SK-N-SH (cell line): ENCODE measurements at regions not wholly inside any gene's neighbourhood (a gene's known extent, or its start where the extent isn't known, plus 50 kb on each side); places are given as distances from the start of the nearest gene placed in this dataset.

Experiments used
- CTCF ChIA-PET: fragments of 300-600, 350-600 bp; formaldehyde crosslinking; extraction: SDS; loops from one replicate; lab custom pipeline; 2021; lab: Yijun Ruan, JAX
- POLR2A ChIA-PET: fragments of 350-600 bp; sonication (Branson Sonifier 250); formaldehyde crosslinking; extraction: SDS; loops from one replicate; lab custom pipeline; 2020; ENCODE audit warnings: antibody characterized with exemption, inconsistent platforms; lab: Yijun Ruan, JAX
- DNase-seq: peaks from one replicate; pipeline ENCODE4 v3.0.0; 2012
- H2AFZ ChIP-seq: fragments of 200-600 bp; sonication (generic); 2 replicates; pipeline ENCODE4 v1.8.1; 2016; ENCODE audit warnings: antibody characterized with exemption, mild to moderate bottlenecking, low read depth
- H3F3A ChIP-seq: fragments of 200-600 bp; sonication (generic); replicated peaks from 2 replicates; pipeline ENCODE3; 2016; ENCODE audit warnings: antibody characterized with exemption, mild to moderate bottlenecking; ENCODE audit not compliant: insufficient read depth
- H3K27ac ChIP-seq, 2 experiments: fragments of 200-500 bp in 1 of 2; fragments of 200-600 bp in 1 of 2; sonication (Bioruptor generic) in 1 of 2; sonication (generic), shearing (Covaris generic) in 1 of 2; 2 replicates each; pipeline versions ENCODE4 v1.5.1 to v1.6.1; 2014 to 2016; ENCODE audit warnings: low read depth in 2 of 2, inconsistent platforms in 1 of 2, low read length in 1 of 2, mild to moderate bottlenecking in 1 of 2, mixed read lengths in 1 of 2
- H3K27me3 ChIP-seq: fragments of 200-600 bp; sonication (generic), shearing (Covaris generic); 2 replicates; pipeline ENCODE4 v1.6.1; 2016; ENCODE audit warnings: mixed run types; ENCODE audit not compliant: insufficient read depth
- H3K36me3 ChIP-seq, 2 experiments: fragments of 200-500 bp in 1 of 2; fragments of 200-600 bp in 1 of 2; sonication (Bioruptor generic) in 1 of 2; sonication (generic) in 1 of 2; replicated peaks in 1 of 2; 2 replicates each; pipeline versions ENCODE3 to v1.5.1; 2014 to 2016; ENCODE audit warnings: low read length in 1 of 2, mild to moderate bottlenecking in 1 of 2; ENCODE audit not compliant: insufficient read depth in 2 of 2, control insufficient read depth in 1 of 2
- H3K4me1 ChIP-seq, 2 experiments: fragments of 200-500 bp in 1 of 2; fragments of 200-600 bp in 1 of 2; sonication (Bioruptor generic) in 1 of 2; sonication (generic), shearing (Covaris generic) in 1 of 2; 2 replicates each; pipeline versions ENCODE4 v1.5.1 to v1.6.1; 2014 to 2016; ENCODE audit warnings: low read depth in 1 of 2, low read length in 1 of 2, mixed run types in 1 of 2; ENCODE audit not compliant: insufficient read depth in 2 of 2, control insufficient read depth in 1 of 2
- H3K4me2 ChIP-seq: fragments of 200-600 bp; sonication (generic), shearing (Covaris generic); 2 replicates; pipeline ENCODE4 v1.6.1; 2017; ENCODE audit warnings: mixed run types
- H3K4me3 ChIP-seq, 2 experiments: fragments of 200-500 bp in 1 of 2; fragments of 200-600 bp in 1 of 2; sonication (Bioruptor generic) in 1 of 2; sonication (generic), shearing (Covaris generic) in 1 of 2; 2 replicates each; pipeline versions ENCODE4 v1.5.1 to v1.8.1; 2014 to 2016; ENCODE audit warnings: low read depth in 2 of 2, inconsistent platforms in 1 of 2, low read length in 1 of 2, mild to moderate bottlenecking in 1 of 2, mixed read lengths in 1 of 2, moderate library complexity in 1 of 2
- H3K79me2 ChIP-seq: fragments of 200-600 bp; sonication (generic); 2 replicates; pipeline ENCODE4 v1.8.1; 2017; ENCODE audit warnings: mild to moderate bottlenecking; ENCODE audit not compliant: insufficient read depth
- H3K9ac ChIP-seq: fragments of 200-600 bp; sonication (generic); 2 replicates; pipeline ENCODE4 v1.6.1; 2017; ENCODE audit warnings: mixed run types
- H3K9me2 ChIP-seq: fragments of 200-600 bp; sonication (generic); 2 replicates; pipeline ENCODE4 v1.6.1; 2017; ENCODE audit warnings: mixed run types
- H3K9me3 ChIP-seq: fragments of 200-600 bp; sonication (generic); 2 replicates; pipeline ENCODE4 v1.6.1; 2017; ENCODE audit warnings: mixed run types, mild to moderate bottlenecking, moderate library complexity
- H4K20me1 ChIP-seq: fragments of 200-600 bp; sonication (generic); 2 replicates; pipeline ENCODE4 v1.6.1; 2017; ENCODE audit warnings: mild to moderate bottlenecking, mixed run types; ENCODE audit not compliant: insufficient read depth
- CHD2 ChIP-seq: fragments of 150-350 bp; IDR thresholded peaks from 2 replicates; pipeline ENCODE4 v1.6.1; 2018; ENCODE audit warnings: low read length; ENCODE audit not compliant: partially characterized antibody
- ELF1 ChIP-seq: IDR thresholded peaks from 2 replicates; pipeline ENCODE4 v1.4.0; 2012
- EP300 ChIP-seq, 2 experiments: IDR thresholded peaks; 2 replicates each; pipeline versions ENCODE4 v1.4.0 to v1.6.1; 2012; ENCODE audit warnings: borderline replicate concordance in 1 of 2, low read depth in 1 of 2, low read length in 1 of 2
- EZH2phosphoT487 ChIP-seq: fragments of 200-600 bp; sonication (generic); IDR thresholded peaks from 2 replicates; pipeline ENCODE4 v1.6.1; 2017; ENCODE audit warnings: low read depth, mixed run types, mild to moderate bottlenecking, antibody characterized with exemption, moderate library complexity, borderline replicate concordance
- FOXJ3 ChIP-seq: sonication (generic); formaldehyde crosslinking; IDR thresholded peaks from 2 replicates; pipeline ENCODE4 v1.5.1; 2020; ENCODE audit warnings: mild to moderate bottlenecking, missing genetic modification reagents
- GABPA ChIP-seq: IDR thresholded peaks from 2 replicates; pipeline ENCODE4 v1.4.0; 2012; ENCODE audit warnings: low read depth, mild to moderate bottlenecking
- GATA2 ChIP-seq: sonication (generic); formaldehyde crosslinking; IDR thresholded peaks from 2 replicates; pipeline ENCODE4 v1.5.0; 2020; ENCODE audit warnings: mild to moderate bottlenecking, missing genetic modification reagents
- IRF3 ChIP-seq: fragments of 150-350 bp; IDR thresholded peaks from 2 replicates; pipeline ENCODE4 v1.6.1; 2016; ENCODE audit warnings: mild to moderate bottlenecking, low read depth, low read length
- JUND ChIP-seq: IDR thresholded peaks from 2 replicates; pipeline ENCODE4 v1.4.0; 2012
- MEF2A ChIP-seq: IDR thresholded peaks from 2 replicates; pipeline ENCODE4 v1.4.0; 2012; ENCODE audit warnings: low read depth, borderline replicate concordance
- MXI1 ChIP-seq: IDR thresholded peaks from 2 replicates; pipeline ENCODE4 v1.6.1; 2012; ENCODE audit warnings: mild to moderate bottlenecking, low read depth, low read length, improper control_type of control experiment
- NFIC ChIP-seq: IDR thresholded peaks from 2 replicates; pipeline ENCODE4 v1.4.0; 2012; ENCODE audit warnings: borderline replicate concordance
- PBX3 ChIP-seq: IDR thresholded peaks from 2 replicates; pipeline ENCODE4; 2012
- POLR2AphosphoS5 ChIP-seq: IDR thresholded peaks from 2 replicates; pipeline ENCODE4 v1.6.1; 2012; ENCODE audit warnings: low read depth, low read length
- RAD21 ChIP-seq: IDR thresholded peaks from 2 replicates; pipeline ENCODE4 v1.6.1; 2012; ENCODE audit warnings: mild to moderate bottlenecking, low read length
- RCOR1 ChIP-seq: fragments of 150-350 bp; IDR thresholded peaks from 2 replicates; pipeline ENCODE4 v1.6.1; 2017; ENCODE audit warnings: antibody characterized with exemption, low read length
- REST ChIP-seq: IDR thresholded peaks from 2 replicates; pipeline ENCODE4 v1.6.1; 2012; ENCODE audit warnings: mild to moderate bottlenecking, low read depth, low read length, moderate library complexity
- RFX5 ChIP-seq: IDR thresholded peaks from 2 replicates; pipeline ENCODE4 v1.6.1; 2012; ENCODE audit warnings: mild to moderate bottlenecking, improper control_type of control experiment, low read length
- SIN3A ChIP-seq: IDR thresholded peaks from 2 replicates; pipeline ENCODE4 v1.6.1; 2012; ENCODE audit warnings: low read depth, mild to moderate bottlenecking, low read length, moderate library complexity, borderline replicate concordance
- SMC3 ChIP-seq: IDR thresholded peaks from 2 replicates; pipeline ENCODE4 v1.6.1; 2012; ENCODE audit warnings: low read depth, low read length, improper control_type of control experiment
- TEAD4 ChIP-seq: IDR thresholded peaks from 2 replicates; pipeline ENCODE4 v1.4.0; 2012; ENCODE audit warnings: mild to moderate bottlenecking, borderline replicate concordance; ENCODE audit not compliant: insufficient read depth
- USF1 ChIP-seq: IDR thresholded peaks from 2 replicates; pipeline ENCODE4 v1.4.0; 2012; ENCODE audit warnings: low read depth, borderline replicate concordance
- YY1 ChIP-seq: IDR thresholded peaks from 2 replicates; pipeline ENCODE4 v1.4.0; 2012; ENCODE audit warnings: low read depth, mild to moderate bottlenecking
- ZBTB33 ChIP-seq: IDR thresholded peaks from 2 replicates; pipeline ENCODE4 v1.4.0; 2012; ENCODE audit warnings: low read depth, borderline replicate concordance

GRCh38 chr4:171464499-171464898 lies 348.7 kb upstream of the GALNTL6 start (continued):
- no peak for TF ChIP-seq USF1
- no peak for TF ChIP-seq EZH2phosphoT487
- no peak for TF ChIP-seq RAD21
- TF ChIP-seq POLR2AphosphoS5: no peak
- TF ChIP-seq FOXJ3 (CRISPR knock-in tag): no peak
- no peak for TF ChIP-seq MXI1

- Histone ChIP-seq H3K36me3 (no peaks in the 10 kb centered on the region), H3K4me3 (no peak overlapping the region), H3K79me2 (no peaks in the 10 kb centered on the region), H3K9ac (no peak overlapping the region), H4K20me1 (no peaks in the 10 kb centered on the region), H3K9me2 (no peaks in the 10 kb centered on the region), H3F3A (no peaks in the 10 kb centered on the region), H3K9me3 (no peaks in the 10 kb centered on the region), H2AFZ (no peak overlapping the region), H3K27ac (no peak overlapping the region), H3K4me1 (no peaks in the 10 kb centered on the region), H3K4me2 (no peak overlapping the region), H3K27me3 (no peaks in the 10 kb centered on the region)
- no peak for DNase-seq
- TF ChIP-seq ELF1: no peak
- no peak for TF ChIP-seq IRF3
- no peak for TF ChIP-seq RFX5
- no peak for TF ChIP-seq ZBTB33
- no peak for TF ChIP-seq EP300 (IDR thresholded peaks at IDR 0.05; ENCODE audit: borderline replicate concordance in 1 of 2, low read depth in 1 of 2, low read length in 1 of 2)
- no peak for TF ChIP-seq PBX3
- no peak for TF ChIP-seq JUND
- TF ChIP-seq RCOR1: no peak
- no peak for TF ChIP-seq SIN3A
- TF ChIP-seq MXI1: no peak
- no peak for TF ChIP-seq GABPA
- no peak for TF ChIP-seq NFIC
- no peak for TF ChIP-seq SMC3
- no peak for TF ChIP-seq YY1
- TF ChIP-seq REST: no peak
- TF ChIP-seq TEAD4: no peak
- no peak for TF ChIP-seq GATA2 (CRISPR knock-in tag)
- no peak for TF ChIP-seq MEF2A
- no peak for TF ChIP-seq CHD2
- no peak for TF ChIP-seq RAD21
- CTCF ChIA-PET: no interaction called here
- POLR2A ChIA-PET: no interaction called here
Measured at GRCh38 chr4:171461191-171461590, 352.0 kb upstream of the GALNTL6 start.
